SK-N-SH (cell line): ENCODE measurements at regions not wholly inside any gene's neighbourhood (a gene's known extent, or its start where the extent isn't known, plus 50 kb on each side); places are given as distances from the start of the nearest gene placed in this dataset.

ENCODE experiments used
- CTCF ChIA-PET: fragments of 300-600, 350-600 bp; formaldehyde crosslinking; extraction: SDS; loops from one replicate; lab custom pipeline; 2021; lab: Yijun Ruan, JAX
- POLR2A ChIA-PET: fragments of 350-600 bp; sonication (Branson Sonifier 250); formaldehyde crosslinking; extraction: SDS; loops from one replicate; lab custom pipeline; 2020; ENCODE audit warnings: antibody characterized with exemption, inconsistent platforms; lab: Yijun Ruan, JAX
- DNase-seq: peaks from one replicate; pipeline ENCODE4 v3.0.0; 2012
- H2AFZ ChIP-seq: fragments of 200-600 bp; sonication (generic); 2 replicates; pipeline ENCODE4 v1.8.1; 2016; ENCODE audit warnings: antibody characterized with exemption, mild to moderate bottlenecking, low read depth
- H3F3A ChIP-seq: fragments of 200-600 bp; sonication (generic); replicated peaks from 2 replicates; pipeline ENCODE3; 2016; ENCODE audit warnings: antibody characterized with exemption, mild to moderate bottlenecking; ENCODE audit not compliant: insufficient read depth
- H3K27ac ChIP-seq, 2 experiments: fragments of 200-500 bp in 1 of 2; fragments of 200-600 bp in 1 of 2; sonication (Bioruptor generic) in 1 of 2; sonication (generic), shearing (Covaris generic) in 1 of 2; 2 replicates each; pipeline versions ENCODE4 v1.5.1 to v1.6.1; 2014 to 2016; ENCODE audit warnings: low read depth in 2 of 2, inconsistent platforms in 1 of 2, low read length in 1 of 2, mild to moderate bottlenecking in 1 of 2, mixed read lengths in 1 of 2
- H3K27me3 ChIP-seq: fragments of 200-600 bp; sonication (generic), shearing (Covaris generic); 2 replicates; pipeline ENCODE4 v1.6.1; 2016; ENCODE audit warnings: mixed run types; ENCODE audit not compliant: insufficient read depth
- H3K36me3 ChIP-seq, 2 experiments: fragments of 200-500 bp in 1 of 2; fragments of 200-600 bp in 1 of 2; sonication (Bioruptor generic) in 1 of 2; sonication (generic) in 1 of 2; replicated peaks in 1 of 2; 2 replicates each; pipeline versions ENCODE3 to v1.5.1; 2014 to 2016; ENCODE audit warnings: low read length in 1 of 2, mild to moderate bottlenecking in 1 of 2; ENCODE audit not compliant: insufficient read depth in 2 of 2, control insufficient read depth in 1 of 2
- H3K4me1 ChIP-seq, 2 experiments: fragments of 200-500 bp in 1 of 2; fragments of 200-600 bp in 1 of 2; sonication (Bioruptor generic) in 1 of 2; sonication (generic), shearing (Covaris generic) in 1 of 2; 2 replicates each; pipeline versions ENCODE4 v1.5.1 to v1.6.1; 2014 to 2016; ENCODE audit warnings: low read depth in 1 of 2, low read length in 1 of 2, mixed run types in 1 of 2; ENCODE audit not compliant: insufficient read depth in 2 of 2, control insufficient read depth in 1 of 2
- H3K4me2 ChIP-seq: fragments of 200-600 bp; sonication (generic), shearing (Covaris generic); 2 replicates; pipeline ENCODE4 v1.6.1; 2017; ENCODE audit warnings: mixed run types
- H3K4me3 ChIP-seq, 2 experiments: fragments of 200-500 bp in 1 of 2; fragments of 200-600 bp in 1 of 2; sonication (Bioruptor generic) in 1 of 2; sonication (generic), shearing (Covaris generic) in 1 of 2; 2 replicates each; pipeline versions ENCODE4 v1.5.1 to v1.8.1; 2014 to 2016; ENCODE audit warnings: low read depth in 2 of 2, inconsistent platforms in 1 of 2, low read length in 1 of 2, mild to moderate bottlenecking in 1 of 2, mixed read lengths in 1 of 2, moderate library complexity in 1 of 2
- H3K79me2 ChIP-seq: fragments of 200-600 bp; sonication (generic); 2 replicates; pipeline ENCODE4 v1.8.1; 2017; ENCODE audit warnings: mild to moderate bottlenecking; ENCODE audit not compliant: insufficient read depth
- H3K9ac ChIP-seq: fragments of 200-600 bp; sonication (generic); 2 replicates; pipeline ENCODE4 v1.6.1; 2017; ENCODE audit warnings: mixed run types
- H3K9me2 ChIP-seq: fragments of 200-600 bp; sonication (generic); 2 replicates; pipeline ENCODE4 v1.6.1; 2017; ENCODE audit warnings: mixed run types
- H3K9me3 ChIP-seq: fragments of 200-600 bp; sonication (generic); 2 replicates; pipeline ENCODE4 v1.6.1; 2017; ENCODE audit warnings: mixed run types, mild to moderate bottlenecking, moderate library complexity
- H4K20me1 ChIP-seq: fragments of 200-600 bp; sonication (generic); 2 replicates; pipeline ENCODE4 v1.6.1; 2017; ENCODE audit warnings: mild to moderate bottlenecking, mixed run types; ENCODE audit not compliant: insufficient read depth
- CTCF ChIP-seq: fragments of 200-600 bp; sonication (generic); IDR thresholded peaks from 2 replicates; pipeline ENCODE4 v1.6.1; 2017; ENCODE audit warnings: antibody characterized with exemption, mild to moderate bottlenecking, moderate library complexity
- ELF1 ChIP-seq: IDR thresholded peaks from 2 replicates; pipeline ENCODE4 v1.4.0; 2012
- EP300 ChIP-seq, 2 experiments: IDR thresholded peaks; 2 replicates each; pipeline versions ENCODE4 v1.4.0 to v1.6.1; 2012; ENCODE audit warnings: borderline replicate concordance in 1 of 2, low read depth in 1 of 2, low read length in 1 of 2
- EZH2phosphoT487 ChIP-seq: fragments of 200-600 bp; sonication (generic); IDR thresholded peaks from 2 replicates; pipeline ENCODE4 v1.6.1; 2017; ENCODE audit warnings: low read depth, mixed run types, mild to moderate bottlenecking, antibody characterized with exemption, moderate library complexity, borderline replicate concordance
- FOSL2 ChIP-seq: IDR thresholded peaks from 2 replicates; pipeline ENCODE4 v1.4.0; 2012; ENCODE audit warnings: low read depth, mild to moderate bottlenecking, moderate library complexity, borderline replicate concordance
- FOXJ3 ChIP-seq: sonication (generic); formaldehyde crosslinking; IDR thresholded peaks from 2 replicates; pipeline ENCODE4 v1.5.1; 2020; ENCODE audit warnings: mild to moderate bottlenecking, missing genetic modification reagents
- FOXM1 ChIP-seq: IDR thresholded peaks from 2 replicates; pipeline ENCODE4 v1.4.0; 2012; ENCODE audit warnings: low read depth, mild to moderate bottlenecking
- GABPA ChIP-seq: IDR thresholded peaks from 2 replicates; pipeline ENCODE4 v1.4.0; 2012; ENCODE audit warnings: low read depth, mild to moderate bottlenecking
- MEF2A ChIP-seq: IDR thresholded peaks from 2 replicates; pipeline ENCODE4 v1.4.0; 2012; ENCODE audit warnings: low read depth, borderline replicate concordance
- NRF1 ChIP-seq: IDR thresholded peaks from 2 replicates; pipeline ENCODE4 v1.6.1; 2012; ENCODE audit warnings: low read depth, mild to moderate bottlenecking, low read length
- PBX3 ChIP-seq: IDR thresholded peaks from 2 replicates; pipeline ENCODE4; 2012
- RAD21 ChIP-seq: IDR thresholded peaks from 2 replicates; pipeline ENCODE4 v1.6.1; 2012; ENCODE audit warnings: mild to moderate bottlenecking, low read length
- RXRA ChIP-seq: IDR thresholded peaks from 2 replicates; pipeline ENCODE4 v1.4.0; 2012; ENCODE audit warnings: low read depth, mild to moderate bottlenecking, borderline replicate concordance
- SMC3 ChIP-seq: IDR thresholded peaks from 2 replicates; pipeline ENCODE4 v1.6.1; 2012; ENCODE audit warnings: low read depth, low read length, improper control_type of control experiment
- TAF1 ChIP-seq: IDR thresholded peaks from 2 replicates; pipeline ENCODE4 v1.6.1; 2012; ENCODE audit warnings: low read depth, mild to moderate bottlenecking, low read length, moderate library complexity, borderline replicate concordance
- TCF12 ChIP-seq: IDR thresholded peaks from 2 replicates; pipeline ENCODE4 v1.4.0; 2012
- YY1 ChIP-seq: IDR thresholded peaks from 2 replicates; pipeline ENCODE4 v1.4.0; 2012; ENCODE audit warnings: low read depth, mild to moderate bottlenecking
- ZBTB33 ChIP-seq: IDR thresholded peaks from 2 replicates; pipeline ENCODE4 v1.4.0; 2012; ENCODE audit warnings: low read depth, borderline replicate concordance
- WGBS: methylation state at CpG from one replicate; pipeline ENCODE4 v1.1.6; 2017; ENCODE audit warnings: low lambda C conversion rate; 5-methylcytosine and 5-hydroxymethylcytosine counted together

GRCh38 chr4:125642645-125643044 lies 327.9 kb downstream of the FAT4 start:
- POLR2A ChIA-PET = no interaction called here
- no peaks in the 10 kb centered on the region for H4K20me1 ChIP-seq
- H3K4me2 ChIP-seq = no peak overlapping the region
- H3K27ac ChIP-seq = no peak overlapping the region
- H3K4me3 ChIP-seq = no peak overlapping the region
- WGBS = 68% methylated on average over 5 of the region's 5 CpGs
- no peaks in the 10 kb centered on the region for H3K9me2 ChIP-seq
- H3K4me1 ChIP-seq = peaks cover 4 to 6% of the 10 kb centered on the region in 2 experiments; a peak in 2 of 4 replicates
- no peaks in the 10 kb centered on the region for H3K27me3 ChIP-seq
- H3K9ac ChIP-seq = no peak overlapping the region
- no peak for TF ChIP-seq ELF1
- no peak for TF ChIP-seq TCF12
- no peak for TF ChIP-seq NRF1
- no peak for TF ChIP-seq TAF1
- no peak for TF ChIP-seq GABPA
- TF ChIP-seq FOXJ3 (CRISPR knock-in tag) = no peak
- TF ChIP-seq EP300 (IDR thresholded peaks at IDR 0.05; ENCODE audit: borderline replicate concordance in 1 of 2, low read depth in 1 of 2, low read length in 1 of 2) = no peak
- no peak for TF ChIP-seq ZBTB33
- no peak for TF ChIP-seq SMC3
- TF ChIP-seq FOSL2 = no peak
- no peak for TF ChIP-seq YY1
- TF ChIP-seq EZH2phosphoT487 = no peak
- no peak for TF ChIP-seq PBX3
- TF ChIP-seq MEF2A = no peak
- no peak for TF ChIP-seq CTCF
- TF ChIP-seq FOXM1 = no peak
- TF ChIP-seq RAD21 = no peak
- no peak for TF ChIP-seq RXRA
- no peaks in the 10 kb centered on the region for H3K9me3 ChIP-seq
- H3K79me2 ChIP-seq = no peaks in the 10 kb centered on the region
- H3K36me3 ChIP-seq = no peaks in the 10 kb centered on the region
- no peak for DNase-seq
- CTCF ChIA-PET = no interaction called here
- no peaks in the 10 kb centered on the region for H3F3A ChIP-seq
- H2AFZ ChIP-seq = no peak overlapping the region
